SK-MEL-5 (cell line): ENCODE measurements at regions not wholly inside any gene's neighbourhood (a gene's known extent, or its start where the extent isn't known, plus 50 kb on each side); places are given as distances from the start of the nearest gene placed in this dataset.

ENCODE experiments used
- DNase-seq: peaks from one replicate; pipeline ENCODE4 v3.0.0-alpha.2; 2016; ENCODE audit warnings: low read depth, low spot score
- in situ Hi-C: cut with HindIII; loops from 2 replicates; pipeline ENCODE4 v1.10.0; 2016; ENCODE audit warnings: low sequenced_read_pairs, high pct_unique_total_duplicates, low pct_unique_long_range_greater_than_20kb

GRCh38 chr1:81375884-81376548, 424.7 kb upstream of the ADGRL2 start:
- in situ Hi-C loops, result no loop called here
- no peak for DNase-seq

GRCh38 chr1:81374481-81374880, 426.3 kb upstream of the ADGRL2 start:
- in situ Hi-C loops, result no loop called here
- no peak for DNase-seq

GRCh38 chr1:81371864-81372263, 428.9 kb upstream of the ADGRL2 start:
- in situ Hi-C loops, result no loop called here
- peak; percentile 82 for DNase-seq

GRCh38 chr1:81369833-81370232, 430.9 kb upstream of the ADGRL2 start:
- DNase-seq, result peak; percentile 9
- in situ Hi-C loops, result no loop called here

- no peak for DNase-seq
- in situ Hi-C loops, result no loop called here
Observed at GRCh38 chr1:81366173-81366572, 434.6 kb upstream of the ADGRL2 start.

GRCh38 chr1:81364088-81364487, 436.6 kb upstream of the ADGRL2 start:
- in situ Hi-C loops, result no loop called here
- DNase-seq, result no peak

GRCh38 chr1:81358151-81358550, 442.6 kb upstream of the ADGRL2 start:
- DNase-seq, result no peak
- in situ Hi-C loops, result no loop called here

GRCh38 chr1:81351864-81352263, 448.9 kb upstream of the ADGRL2 start:
- in situ Hi-C loops, result no loop called here
- no peak for DNase-seq

- in situ Hi-C loops, result no loop called here
- no peak for DNase-seq
Observed at GRCh38 chr1:81349194-81349965, 451.4 kb upstream of the ADGRL2 start.

GRCh38 chr1:81345110-81345509, 455.6 kb upstream of the ADGRL2 start:
- DNase-seq, result no peak
- in situ Hi-C loops, result no loop called here

GRCh38 chr1:81340239-81340638, 460.5 kb upstream of the ADGRL2 start:
- in situ Hi-C loops, result no loop called here
- no peak for DNase-seq

GRCh38 chr1:81337226-81337625, 463.5 kb upstream of the ADGRL2 start:
- no peak for DNase-seq
- in situ Hi-C loops, result no loop called here

GRCh38 chr1:81335876-81336275, 464.9 kb upstream of the ADGRL2 start:
- no peak for DNase-seq
- in situ Hi-C loops, result no loop called here

GRCh38 chr1:81330521-81330920, 470.2 kb upstream of the ADGRL2 start:
- DNase-seq, result no peak
- in situ Hi-C loops, result no loop called here

- in situ Hi-C loops, result no loop called here
- no peak for DNase-seq
Observed at GRCh38 chr1:81330111-81330510, 470.6 kb upstream of the ADGRL2 start.

- in situ Hi-C loops, result no loop called here
- no peak for DNase-seq
Observed at GRCh38 chr1:81329041-81329440, 471.7 kb upstream of the ADGRL2 start.

- peak; percentile 56 for DNase-seq
- in situ Hi-C loops, result no loop called here
Observed at GRCh38 chr1:81327743-81328142, 473.0 kb upstream of the ADGRL2 start.

GRCh38 chr1:81327103-81327710, 473.5 kb upstream of the ADGRL2 start:
- DNase-seq, result no peak
- in situ Hi-C loops, result no loop called here

GRCh38 chr1:81326212-81326611, 474.5 kb upstream of the ADGRL2 start:
- no peak for DNase-seq
- in situ Hi-C loops, result no loop called here
